OCI-LY1 (cell line): ENCODE measurements at regions not wholly inside any gene's neighbourhood (a gene's known extent, or its start where the extent isn't known, plus 50 kb on each side); places are given as distances from the start of the nearest gene placed in this dataset.

Experiments
- H2AFZ ChIP-seq: fragments of 200-600 bp; sonication (generic), shearing (Covaris generic); 2 replicates; pipeline ENCODE4 v1.6.0; 2014; ENCODE audit warnings: antibody characterized with exemption, mild to moderate bottlenecking, low read length
- H3F3A ChIP-seq: fragments of 200-600 bp; sonication (generic), shearing (Covaris generic); 2 replicates; pipeline ENCODE4 v1.6.0; 2014; ENCODE audit warnings: mild to moderate bottlenecking, antibody characterized with exemption, low read length, moderate library complexity; ENCODE audit not compliant: insufficient read depth
- H3K27ac ChIP-seq: fragments of 200-600 bp; sonication (generic); 2 replicates; pipeline ENCODE4 v1.5.1; 2014; ENCODE audit warnings: low read length, mixed run types, mild to moderate bottlenecking, low read depth; ENCODE audit not compliant: poor library complexity, severe bottlenecking
- H3K27me3 ChIP-seq: fragments of 200-600 bp; sonication (generic); 2 replicates; pipeline ENCODE4 v1.6.0; 2014; ENCODE audit warnings: antibody characterized with exemption, mild to moderate bottlenecking, low read length, moderate library complexity; ENCODE audit not compliant: insufficient read depth
- H3K36me3 ChIP-seq: fragments of 200-600 bp; sonication (generic); 2 replicates; pipeline ENCODE4 v1.6.1; 2014; ENCODE audit warnings: mild to moderate bottlenecking, antibody characterized with exemption, low read length, moderate library complexity, mixed read lengths; ENCODE audit not compliant: insufficient read depth
- H3K4me1 ChIP-seq: fragments of 200-600 bp; sonication (generic); 2 replicates; pipeline ENCODE4 v1.5.1; 2014; ENCODE audit warnings: mild to moderate bottlenecking, low read length, moderate library complexity; ENCODE audit not compliant: insufficient read depth, severe bottlenecking
- H3K4me2 ChIP-seq: fragments of 200-600 bp; sonication (generic), shearing (Covaris generic); 2 replicates; pipeline ENCODE4 v1.6.1; 2014; ENCODE audit warnings: low read length
- H3K4me3 ChIP-seq: fragments of 200-600 bp; sonication (generic); 2 replicates; pipeline ENCODE4 v1.5.1; 2014; ENCODE audit warnings: low read length, low read depth, mild to moderate bottlenecking, mixed read lengths; ENCODE audit not compliant: poor library complexity, severe bottlenecking
- H3K79me2 ChIP-seq: fragments of 200-600 bp; shearing (Covaris generic); 2 replicates; pipeline ENCODE4 v1.6.1; 2016; ENCODE audit warnings: mixed run types, low read length, mixed read lengths; ENCODE audit not compliant: insufficient read depth
- H3K9ac ChIP-seq: fragments of 200-600 bp; sonication (generic), shearing (Covaris generic); 2 replicates; pipeline ENCODE4 v1.6.1; 2014; ENCODE audit warnings: mild to moderate bottlenecking, low read length, mixed read lengths
- H3K9me2 ChIP-seq: fragments of 200-600 bp; sonication (generic), shearing (Covaris generic); 2 replicates; pipeline ENCODE4 v1.6.1; 2014; ENCODE audit warnings: low read depth, mild to moderate bottlenecking, low read length, mixed read lengths
- H3K9me3 ChIP-seq: fragments of 200-600 bp; shearing (Covaris generic); 2 replicates; pipeline ENCODE4 v1.6.1; 2014; ENCODE audit warnings: low read length, mixed read lengths
- H4K20me1 ChIP-seq: fragments of 200-600 bp; sonication (generic), shearing (Covaris generic); 2 replicates; pipeline ENCODE4 v1.6.0; 2016; ENCODE audit warnings: mild to moderate bottlenecking, low read length; ENCODE audit not compliant: insufficient read depth
- CTCF ChIP-seq: fragments of 200-600 bp; sonication (generic), shearing (Covaris generic); IDR thresholded peaks from 2 replicates; pipeline ENCODE4 v1.5.1; 2017; ENCODE audit warnings: mild to moderate bottlenecking, antibody characterized with exemption, low read length, moderate library complexity, mixed read lengths
- EZH2 ChIP-seq: fragments of 200-600 bp; sonication (generic), shearing (Covaris generic); IDR thresholded peaks from 2 replicates; pipeline ENCODE4 v1.8.0; 2017; ENCODE audit warnings: borderline replicate concordance, mixed run types, mild to moderate bottlenecking, antibody characterized with exemption, low read length, moderate library complexity, mixed read lengths

- no peaks in the 10 kb centered on the region for H3K36me3 ChIP-seq
- no peak overlapping the region for H3K4me2 ChIP-seq
- no peaks in the 10 kb centered on the region for H3K9me3 ChIP-seq
- no peak overlapping the region for H2AFZ ChIP-seq
- H3K4me3 ChIP-seq = no peak overlapping the region
- H3K9ac ChIP-seq = no peak overlapping the region
- H3F3A ChIP-seq = no peaks in the 10 kb centered on the region
- no peaks in the 10 kb centered on the region for H4K20me1 ChIP-seq
- H3K27me3 ChIP-seq = no peaks in the 10 kb centered on the region
- H3K27ac ChIP-seq = no peak overlapping the region
- TF ChIP-seq EZH2 (no peak), CTCF (no peak)
- no peaks in the 10 kb centered on the region for H3K79me2 ChIP-seq
- no peaks in the 10 kb centered on the region for H3K9me2 ChIP-seq
- H3K4me1 ChIP-seq = no peaks in the 10 kb centered on the region
Observed at GRCh38 chr2:66994654-66995053, 402.5 kb upstream of the ETAA1 start.

GRCh38 chr2:66995636-66996035, 401.5 kb upstream of the ETAA1 start:
- Histone ChIP-seq H3K27me3 (no peaks in the 10 kb centered on the region), H3K9me2 (no peaks in the 10 kb centered on the region), H4K20me1 (no peaks in the 10 kb centered on the region), H3K36me3 (no peaks in the 10 kb centered on the region), H3K9ac (no peak overlapping the region), H3K4me1 (no peaks in the 10 kb centered on the region), H3K79me2 (no peaks in the 10 kb centered on the region), H3F3A (no peaks in the 10 kb centered on the region), H2AFZ (no peak overlapping the region), H3K4me3 (no peak overlapping the region), H3K4me2 (no peak overlapping the region), H3K27ac (no peak overlapping the region), H3K9me3 (no peaks in the 10 kb centered on the region)
- no peak for TF ChIP-seq EZH2
- TF ChIP-seq CTCF = no peak

- TF ChIP-seq CTCF (no peak), EZH2 (no peak)
- Histone ChIP-seq H2AFZ (no peak overlapping the region), H3K4me2 (no peak overlapping the region), H3K27ac (no peak overlapping the region), H3K36me3 (no peaks in the 10 kb centered on the region), H3K9me3 (no peaks in the 10 kb centered on the region), H3K27me3 (no peaks in the 10 kb centered on the region), H3K4me3 (no peak overlapping the region), H3F3A (no peaks in the 10 kb centered on the region), H4K20me1 (no peaks in the 10 kb centered on the region), H3K9me2 (no peaks in the 10 kb centered on the region), H3K79me2 (no peaks in the 10 kb centered on the region), H3K9ac (no peak overlapping the region), H3K4me1 (no peaks in the 10 kb centered on the region)
Observed at GRCh38 chr2:67002618-67003371, 394.3 kb upstream of the ETAA1 start.
